Astrocyte of the cerebellum (primary cell): ENCODE measurements at regions not wholly inside any gene's neighbourhood (a gene's known extent, or its start where the extent isn't known, plus 50 kb on each side); places are given as distances from the start of the nearest gene placed in this dataset.
"Not testable (repeated sequence)": the region's sequence is repeated elsewhere in the genome, so short reads cannot be mapped to it uniquely, and the experiment has no call there.

ENCODE experiments used
- DNase-seq: peaks from one replicate; pipeline ENCODE4 v3.0.0-alpha.2; 2011; ENCODE audit warnings: low read depth
- H3K4me3 ChIP-seq: 2 replicates; pipeline ENCODE4 v1.5.1; 2011; ENCODE audit warnings: mild to moderate bottlenecking, low read depth, low read length, moderate library complexity
- in situ Hi-C: cut with HindIII; loops from 2 replicates; pipeline ENCODE4 v1.10.0; 2017; ENCODE audit warnings: low sequenced_read_pairs
- TF ChIP-seq, protein P1 (sequence below): IDR thresholded peaks from 2 replicates; pipeline ENCODE4 v1.5.1; 2012; ENCODE audit warnings: low read length, low read depth, moderate library complexity, mild to moderate bottlenecking; ENCODE audit errors: missing control alignments

GRCh38 chr15:24139622-24140021 lies 452.5 kb upstream of the NDN start:
- H3K4me3 ChIP-seq, DNase-seq, in situ Hi-C loops: not testable (repeated sequence)

DNA sequence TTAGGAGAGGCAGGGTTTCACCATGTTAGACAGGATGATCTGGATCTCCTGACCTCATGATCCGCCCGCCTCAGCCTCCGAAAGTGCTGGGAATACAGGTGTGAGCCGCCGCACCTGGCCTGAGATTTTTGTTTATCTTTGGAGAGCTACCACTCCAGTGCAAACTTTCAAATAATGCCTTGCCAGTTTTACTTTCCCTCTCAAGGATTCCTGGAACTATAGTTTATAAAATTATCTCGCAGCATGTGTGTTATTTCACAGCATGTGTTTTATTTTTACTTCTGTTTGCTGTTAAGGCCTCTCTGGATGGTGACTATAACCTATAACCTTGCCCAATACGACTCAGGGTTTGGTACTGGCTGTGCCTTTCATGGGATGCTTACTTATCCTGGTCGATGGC lies 458.0 kb upstream of the NDN start:
- DNase-seq, in situ Hi-C loops, H3K4me3 ChIP-seq: not testable (repeated sequence)

GRCh38 chr15:24146251-24146650 lies 459.1 kb upstream of the NDN start:
- in situ Hi-C loops, result no loop called here
- TF ChIP-seq, protein P1, sequence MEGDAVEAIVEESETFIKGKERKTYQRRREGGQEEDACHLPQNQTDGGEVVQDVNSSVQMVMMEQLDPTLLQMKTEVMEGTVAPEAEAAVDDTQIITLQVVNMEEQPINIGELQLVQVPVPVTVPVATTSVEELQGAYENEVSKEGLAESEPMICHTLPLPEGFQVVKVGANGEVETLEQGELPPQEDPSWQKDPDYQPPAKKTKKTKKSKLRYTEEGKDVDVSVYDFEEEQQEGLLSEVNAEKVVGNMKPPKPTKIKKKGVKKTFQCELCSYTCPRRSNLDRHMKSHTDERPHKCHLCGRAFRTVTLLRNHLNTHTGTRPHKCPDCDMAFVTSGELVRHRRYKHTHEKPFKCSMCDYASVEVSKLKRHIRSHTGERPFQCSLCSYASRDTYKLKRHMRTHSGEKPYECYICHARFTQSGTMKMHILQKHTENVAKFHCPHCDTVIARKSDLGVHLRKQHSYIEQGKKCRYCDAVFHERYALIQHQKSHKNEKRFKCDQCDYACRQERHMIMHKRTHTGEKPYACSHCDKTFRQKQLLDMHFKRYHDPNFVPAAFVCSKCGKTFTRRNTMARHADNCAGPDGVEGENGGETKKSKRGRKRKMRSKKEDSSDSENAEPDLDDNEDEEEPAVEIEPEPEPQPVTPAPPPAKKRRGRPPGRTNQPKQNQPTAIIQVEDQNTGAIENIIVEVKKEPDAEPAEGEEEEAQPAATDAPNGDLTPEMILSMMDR, result no peak
- H3K4me3 ChIP-seq, result no peak overlapping the region
- DNase-seq, result no peak

DNA sequence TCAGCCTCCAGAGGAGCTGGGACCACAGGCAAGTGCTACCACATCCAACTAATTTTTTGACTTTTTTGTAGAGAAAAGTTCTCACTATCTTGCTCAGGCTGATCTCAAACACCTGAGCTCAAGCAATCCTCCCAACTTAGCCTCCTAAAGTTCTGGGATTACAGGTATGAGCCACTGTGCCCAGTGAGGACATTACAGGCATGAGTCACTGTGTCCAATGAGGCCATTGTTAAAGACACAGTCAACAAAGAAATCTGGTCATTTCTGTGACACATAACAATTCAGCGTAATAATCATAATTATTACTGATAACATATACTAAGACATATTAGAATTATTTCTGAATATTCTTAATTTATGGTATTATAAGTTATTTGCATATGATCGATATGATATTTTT lies 463.4 kb upstream of the NDN start:
- TF ChIP-seq, protein P1, result no peak
- DNase-seq, result no peak
- H3K4me3 ChIP-seq, result no peak overlapping the region
- in situ Hi-C loops, result no loop called here

- DNase-seq, in situ Hi-C loops: not testable (repeated sequence)
These were observed 471.2 kb upstream of the NDN start for GRCh38 chr15:24158306-24158705.

DNA sequence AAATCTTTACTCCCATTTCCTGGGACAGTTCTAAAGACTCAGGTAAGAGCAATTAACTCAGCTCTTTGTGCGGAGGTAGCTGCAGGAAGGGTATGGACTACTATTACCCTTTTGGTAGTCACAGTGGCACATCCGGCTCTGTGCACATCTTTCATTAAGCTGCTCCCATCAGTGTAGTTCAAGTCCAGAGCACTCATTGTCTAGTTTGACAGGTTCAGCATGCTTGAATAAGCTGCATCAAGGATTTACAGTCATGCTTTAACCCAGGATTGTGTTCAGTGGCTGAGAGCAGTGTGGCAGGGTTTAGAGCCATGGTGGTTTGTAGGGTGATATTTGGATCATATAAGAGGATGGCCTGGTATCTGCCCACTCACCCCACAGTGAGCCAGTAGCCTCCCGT lies 478.4 kb upstream of the NDN start:
- in situ Hi-C loops, H3K4me3 ChIP-seq, DNase-seq: not testable (repeated sequence)

More at GRCh38 chr15:24158306-24158705, 471.2 kb upstream of the NDN start:
- not testable (repeated sequence) for H3K4me3 ChIP-seq

DNA sequence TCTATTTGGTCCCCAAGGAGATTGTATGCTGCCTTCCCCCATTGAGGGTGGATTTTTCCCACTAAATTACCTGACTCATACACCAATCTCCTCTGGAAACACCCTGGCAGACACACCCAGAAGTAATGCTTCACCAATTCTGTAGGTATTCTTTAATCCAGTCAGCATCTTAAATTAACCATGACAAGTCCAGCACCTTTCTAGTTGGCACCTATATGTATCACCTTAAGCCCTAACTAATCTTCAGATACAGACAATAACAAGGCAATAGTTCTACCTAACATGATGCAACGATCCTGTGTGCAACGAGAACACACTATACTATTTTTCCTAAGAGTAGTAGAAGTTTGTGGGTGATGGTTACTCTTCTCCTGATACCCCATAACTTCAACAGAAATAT lies 473.3 kb upstream of the NPAP1 start:
- in situ Hi-C loops, DNase-seq, H3K4me3 ChIP-seq: not testable (repeated sequence)

- H3K4me3 ChIP-seq, DNase-seq, in situ Hi-C loops: not testable (repeated sequence)
These were observed 463.7 kb upstream of the NPAP1 start for GRCh38 chr15:24211742-24212476.

- DNase-seq, result no peak
- TF ChIP-seq, protein P1, result no peak
- no peak overlapping the region for H3K4me3 ChIP-seq
- in situ Hi-C loops, result no loop called here
These were observed 451.8 kb upstream of the NPAP1 start for GRCh38 chr15:24223739-24224138.

DNA sequence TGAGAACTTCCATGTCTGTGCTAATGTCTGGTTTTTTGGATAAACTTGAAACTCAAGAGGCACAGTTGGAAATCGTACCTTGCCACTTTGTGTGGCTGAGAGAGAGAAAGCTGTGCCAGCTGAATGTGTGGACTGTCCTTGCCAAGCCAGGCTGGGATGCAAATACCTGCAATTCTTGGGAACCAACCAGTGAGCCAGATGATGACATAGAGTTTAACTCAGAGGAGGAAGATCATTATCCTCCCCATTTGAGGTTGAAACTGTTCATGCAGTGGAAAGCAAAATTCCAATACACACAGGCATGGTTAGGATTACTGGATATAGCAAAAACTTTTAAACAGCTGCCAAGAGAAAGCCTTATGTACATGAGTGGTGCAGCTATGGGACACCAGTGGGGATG lies 451.4 kb upstream of the NPAP1 start:
- no peak for DNase-seq
- H3K4me3 ChIP-seq, result no peak overlapping the region
- TF ChIP-seq, protein P1, result no peak
- in situ Hi-C loops, result no loop called here

- DNase-seq, H3K4me3 ChIP-seq, in situ Hi-C loops: not testable (repeated sequence)
These were observed 446.7 kb upstream of the NPAP1 start for GRCh38 chr15:24228922-24229321.

DNA sequence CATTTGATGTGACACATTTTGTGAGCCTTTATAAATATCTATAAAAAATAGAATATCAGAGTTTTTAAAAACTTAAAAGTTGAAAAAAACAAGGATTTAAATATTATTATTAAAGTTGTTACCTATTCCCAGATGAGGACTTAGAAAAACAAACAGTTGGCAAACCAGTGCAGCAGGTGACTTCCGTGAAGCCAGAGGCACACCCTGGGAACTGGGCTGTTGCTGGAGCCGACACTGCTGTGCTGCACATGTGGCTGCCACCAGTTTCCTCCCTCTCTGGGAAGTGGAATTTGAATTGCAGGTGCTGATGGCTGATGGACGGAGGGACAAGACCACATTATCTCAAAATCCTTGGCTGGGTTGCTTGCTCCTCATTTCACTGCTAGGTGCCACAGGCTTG lies 442.4 kb upstream of the NPAP1 start:
- H3K4me3 ChIP-seq, DNase-seq, in situ Hi-C loops: not testable (repeated sequence)

- in situ Hi-C loops, DNase-seq: not testable (repeated sequence)
These were observed 435.0 kb upstream of the NPAP1 start for GRCh38 chr15:24240580-24240979.

More at GRCh38 chr15:24240580-24240979, 435.0 kb upstream of the NPAP1 start:
- not testable (repeated sequence) for H3K4me3 ChIP-seq
